Esophagus squamous epithelium (tissue), 5 donors: ENCODE measurements at regions not wholly inside any gene's neighbourhood (a gene's known extent, or its start where the extent isn't known, plus 50 kb on each side); places are given as distances from the start of the nearest gene placed in this dataset.

Experiments used
- DNase-seq: peaks from one replicate; lab custom pipeline; 2025; lab: John Stamatoyannopoulos, UW
- H3K27ac ChIP-seq, 4 donors: fragments of 200-600 bp; sonication (generic); one replicate each; pipeline ENCODE4 v1.5.1; 2016 to 2019; ENCODE audit warnings: mild to moderate bottlenecking in 1 of 4
- H3K27me3 ChIP-seq, 4 donors: fragments of 200-600 bp; sonication (generic); 1 replicate in 3 of 4; 2 replicates in 1 of 4; pipeline versions ENCODE4 v1.5.1 to v1.6.0; 2017 to 2021; ENCODE audit warnings: antibody characterized with exemption in 1 of 4
- H3K36me3 ChIP-seq, 3 donors: fragments of 200-600 bp; sonication (generic); one replicate each; pipeline ENCODE4 v1.5.1; 2016 to 2019
- H3K4me1 ChIP-seq, 3 donors: fragments of 200-600 bp; sonication (generic); one replicate each; pipeline ENCODE4 v1.5.1; 2017 to 2019
- H3K4me3 ChIP-seq, 4 donors: fragments of 200-600 bp; sonication (generic); 1 replicate in 3 of 4; 2 replicates in 1 of 4; pipeline ENCODE4 v1.5.1; 2016 to 2019; ENCODE audit warnings: mild to moderate bottlenecking in 2 of 4, moderate library complexity in 1 of 4
- H3K9me3 ChIP-seq, 3 donors: fragments of 200-600 bp; sonication (generic); one replicate each; pipeline ENCODE4 v1.5.1; 2016 to 2019
- CTCF ChIP-seq, 6 experiments: fragments of 450-650 bp in 4 of 6; fragments of 200-600 bp in 2 of 6; sonication (generic) in 2 of 6; IDR thresholded peaks; one replicate each; pipeline ENCODE4 v1.5.1; 2016 to 2019; ENCODE audit warnings: antibody characterized with exemption in 6 of 6, mild to moderate bottlenecking in 4 of 6, moderate library complexity in 4 of 6
- POLR2A ChIP-seq, 4 donors: fragments of 450-650 bp; IDR thresholded peaks; one replicate each; pipeline ENCODE4 v1.6.1; 2017; ENCODE audit warnings: antibody characterized with exemption in 4 of 4, mild to moderate bottlenecking in 4 of 4, moderate library complexity in 3 of 4
- WGBS, 2 donors: methylation state at CpG; one replicate each; pipeline ENCODE4 v1.1.5; 2018; 5-methylcytosine and 5-hydroxymethylcytosine counted together
- intact Hi-C: fragments of 100-400 bp; cut with DNase I; formaldehyde crosslinking; loops from one replicate; pipeline ENCODE4 v1.15.0; 2022
- donor health status: DM: yes; HTN: yes; CAD: no.

- no peak for TF ChIP-seq CTCF (IDR thresholded peaks at IDR 0.05)
- TF ChIP-seq POLR2A (IDR thresholded peaks at IDR 0.05) = no peak
- Histone ChIP-seq H3K36me3 (no peaks in the 10 kb centered on the region), H3K4me1 (no peaks in the 10 kb centered on the region), H3K4me3 (no peak overlapping the region), H3K27ac (no peak overlapping the region), H3K27me3 (peaks cover 0 to 8% (median 0%) of the 10 kb centered on the region in 4 donors), H3K9me3 (no peaks in the 10 kb centered on the region)
- intact Hi-C loops = no loop called here
- WGBS, 2 donors = 2 to 11% methylated on average over 6 of the region's 6 CpGs
- DNase-seq = no peak
These were observed 114.4 kb downstream of the DMRTA2 start for GRCh38 chr1:50308878-50309277.

- Histone ChIP-seq H3K27me3 (peaks cover 0 to 8% (median 0%) of the 10 kb centered on the region in 4 donors), H3K4me3 (no peak overlapping the region), H3K36me3 (no peaks in the 10 kb centered on the region), H3K4me1 (no peaks in the 10 kb centered on the region), H3K9me3 (no peaks in the 10 kb centered on the region), H3K27ac (no peak overlapping the region)
- no peak for DNase-seq
- intact Hi-C loops = no loop called here
- 33 to 44% methylated on average over 1 of the region's 1 CpG for WGBS, 2 donors
- TF ChIP-seq CTCF (IDR thresholded peaks at IDR 0.05) (no peak), POLR2A (IDR thresholded peaks at IDR 0.05) (no peak)
These were observed 117.4 kb downstream of the DMRTA2 start for GRCh38 chr1:50305808-50306207.

GRCh38 chr1:50300297-50300696 lies 122.9 kb downstream of the DMRTA2 start:
- H3K9me3 ChIP-seq = no peaks in the 10 kb centered on the region
- H3K4me3 ChIP-seq = no peak overlapping the region
- no peak overlapping the region for H3K27ac ChIP-seq
- no peaks in the 10 kb centered on the region for H3K36me3 ChIP-seq
- H3K4me1 ChIP-seq = no peaks in the 10 kb centered on the region
- no peak for DNase-seq
- 64 to 67% methylated on average over 3 to 4 of the region's 4 CpGs for WGBS, 2 donors
- peaks cover 0 to 3% (median 0%) of the 10 kb centered on the region in 4 donors for H3K27me3 ChIP-seq
- no peak for TF ChIP-seq POLR2A (IDR thresholded peaks at IDR 0.05)
- TF ChIP-seq CTCF (IDR thresholded peaks at IDR 0.05) = no peak
- intact Hi-C loops = no loop called here

GRCh38 chr1:50295566-50295965 lies 127.7 kb downstream of the DMRTA2 start:
- intact Hi-C loops = no loop called here
- no peak for DNase-seq

GRCh38 chr1:50292276-50292675 lies 131.0 kb downstream of the DMRTA2 start:
- intact Hi-C loops = no loop called here
- H3K36me3 ChIP-seq = no peaks in the 10 kb centered on the region
- H3K4me1 ChIP-seq = no peaks in the 10 kb centered on the region
- peaks cover 0 to 3% (median 0%) of the 10 kb centered on the region in 4 donors for H3K27me3 ChIP-seq
- no peak for TF ChIP-seq CTCF (IDR thresholded peaks at IDR 0.05)
- TF ChIP-seq POLR2A (IDR thresholded peaks at IDR 0.05) = no peak
- 52 to 71% methylated on average over 6 to 9 of the region's 9 CpGs for WGBS, 2 donors
- no peak for DNase-seq
- H3K27ac ChIP-seq = no peak overlapping the region
- no peak overlapping the region for H3K4me3 ChIP-seq
- H3K9me3 ChIP-seq = no peaks in the 10 kb centered on the region

More at GRCh38 chr1:50295566-50295965, 127.7 kb downstream of the DMRTA2 start:
- Histone ChIP-seq H3K4me3 (no peak overlapping the region), H3K36me3 (no peaks in the 10 kb centered on the region), H3K4me1 (no peaks in the 10 kb centered on the region), H3K27me3 (no peaks in the 10 kb centered on the region), H3K9me3 (no peaks in the 10 kb centered on the region), H3K27ac (no peak overlapping the region)
- TF ChIP-seq CTCF (IDR thresholded peaks at IDR 0.05) = no peak
- TF ChIP-seq POLR2A (IDR thresholded peaks at IDR 0.05) = no peak
- 58 to 75% methylated on average over 5 of the region's 5 CpGs for WGBS, 2 donors
